CD1c-positive myeloid dendritic cell (primary cell): ENCODE measurements at regions not wholly inside any gene's neighbourhood (a gene's known extent, or its start where the extent isn't known, plus 50 kb on each side); places are given as distances from the start of the nearest gene placed in this dataset.

Experiments used
- DNase-seq: peaks from one replicate; pipeline ENCODE4 v3.0.0-alpha.2; 2016; ENCODE audit errors: extremely low spot score

DNA sequence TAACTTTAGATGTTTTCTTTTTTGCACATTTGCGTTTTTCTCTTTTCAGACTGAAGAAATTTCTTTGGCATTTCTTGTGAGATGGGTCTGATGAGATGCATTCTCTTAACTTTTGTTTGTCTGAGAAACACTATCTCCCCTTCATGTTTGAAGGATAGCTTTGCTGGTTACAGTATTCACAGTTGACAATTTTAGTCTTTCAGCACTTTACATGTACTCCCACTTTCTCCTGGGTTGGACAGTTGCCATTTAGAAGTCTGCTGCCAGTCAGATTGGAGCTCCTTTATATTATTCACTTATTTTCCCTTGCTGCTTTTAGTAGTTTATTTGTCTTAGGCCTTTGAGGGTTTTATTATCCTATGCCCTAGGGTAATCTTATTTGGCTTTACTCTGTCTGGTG is 67.3 kb upstream of the VOPP1 start:
- no peak for DNase-seq

DNA sequence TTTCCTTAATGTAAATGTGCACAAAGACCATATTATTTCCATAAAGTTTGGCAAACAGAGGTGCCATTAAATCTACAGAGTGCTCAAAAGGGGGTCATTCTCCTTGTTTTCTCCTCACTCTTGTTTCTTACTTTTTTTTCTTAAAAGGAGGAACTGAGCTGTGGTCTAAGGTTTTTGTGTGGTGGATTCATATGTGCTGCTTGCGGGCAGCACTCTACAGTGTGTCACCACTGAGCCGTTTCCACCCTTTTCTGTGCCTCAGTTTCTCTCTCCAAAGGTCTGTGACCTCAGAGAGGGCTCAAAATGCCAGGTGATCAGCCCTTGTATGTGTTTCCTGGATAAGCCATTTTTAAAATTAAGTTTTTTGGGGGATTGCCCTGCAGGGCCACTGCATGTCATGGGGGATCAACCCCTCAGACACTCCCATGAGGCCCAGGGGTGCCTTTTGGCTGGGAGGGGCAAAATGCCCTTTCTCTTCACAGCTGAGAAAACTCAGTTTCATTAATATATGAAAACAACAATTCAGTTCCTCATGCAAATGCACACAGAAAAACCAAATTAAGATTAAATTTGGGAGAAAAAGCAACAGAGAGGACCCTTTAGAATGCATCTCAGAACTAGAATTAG is 56.9 kb upstream of the VOPP1 start:
- DNase-seq: no peak

DNA sequence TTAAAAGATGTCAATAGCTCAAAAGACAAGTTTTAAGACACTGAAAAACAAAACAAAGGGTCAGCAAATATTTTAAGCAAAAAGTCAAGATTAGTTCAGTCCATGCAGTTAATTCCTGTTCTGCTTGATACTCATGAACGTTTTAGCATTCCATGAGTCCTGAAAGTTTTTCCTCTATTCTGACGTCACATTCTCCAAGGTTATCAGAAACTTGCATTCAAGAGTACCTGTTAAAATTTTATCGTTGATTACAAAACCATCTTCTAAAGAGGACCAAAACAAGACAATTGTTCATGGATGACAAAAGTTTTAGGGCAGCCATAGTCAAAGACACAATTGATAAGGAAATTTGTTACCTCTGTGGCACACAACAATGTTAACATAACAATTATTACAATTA is 52.5 kb upstream of the VOPP1 start:
- DNase-seq: no peak

DNA sequence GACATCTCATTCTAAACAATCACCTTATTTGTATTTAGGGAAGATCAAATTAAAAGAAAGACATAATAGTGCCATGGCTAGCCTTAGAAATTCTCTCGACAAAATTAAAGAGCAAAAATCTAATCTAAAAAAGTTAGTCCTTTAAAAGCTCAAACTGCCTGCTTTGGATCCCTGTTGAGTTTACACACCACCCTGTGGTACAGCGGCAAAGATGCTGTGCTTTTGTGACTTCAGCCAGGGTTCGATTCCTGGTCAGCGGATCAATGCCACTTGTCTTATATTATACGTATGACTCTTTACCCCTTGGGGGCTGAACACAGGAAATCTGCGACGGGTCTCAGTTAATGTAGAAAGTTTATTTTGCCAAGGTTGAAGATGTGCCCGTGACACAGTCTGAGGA is 51.3 kb upstream of the VOPP1 start:
- DNase-seq: no peak

DNA sequence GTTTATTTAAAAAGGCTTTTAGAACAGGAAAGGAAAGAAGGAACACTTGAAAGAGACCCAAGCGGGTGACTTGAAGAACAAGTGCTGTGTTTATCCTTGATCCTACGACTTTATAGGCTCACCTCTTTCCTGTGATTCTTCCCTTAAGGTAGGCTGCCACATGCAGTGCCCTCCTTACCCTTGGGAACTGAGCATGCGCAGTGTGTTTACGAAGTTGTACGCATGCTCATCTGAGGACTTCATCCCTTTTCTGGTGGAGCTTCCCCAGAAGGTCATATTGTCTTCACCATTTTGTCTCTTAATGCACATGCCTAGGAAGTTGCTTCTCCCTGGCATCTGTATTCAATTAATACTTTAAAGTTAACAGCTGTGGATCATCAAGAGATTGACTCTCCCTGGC is 49.9 kb upstream of the VOPP1 start:
- DNase-seq: no peak
